ENCODE measurements at regions not wholly inside any gene's neighbourhood (a gene's known extent, or its start where the extent isn't known, plus 50 kb on each side); places are given as distances from the start of the nearest gene placed in this dataset.

- TF ChIP-seq PATZ1 (CRISPR knock-in tag; IDR thresholded peaks at IDR 0.05; ENCODE audit: borderline replicate concordance): no peak
- no peak for TF ChIP-seq TCF4 (CRISPR knock-in tag; IDR thresholded peaks at IDR 0.05; ENCODE audit: borderline replicate concordance)
- no peak for TF ChIP-seq TSHZ2 (CRISPR knock-in tag; IDR thresholded peaks at IDR 0.05)
- TF ChIP-seq ZFP30 (CRISPR knock-in tag; IDR thresholded peaks at IDR 0.05): no peak
- no peak for TF ChIP-seq ISL1 (CRISPR knock-in tag; IDR thresholded peaks at IDR 0.05)
- no peak for TF ChIP-seq ARNTL (CRISPR knock-in tag; IDR thresholded peaks at IDR 0.05; ENCODE audit: borderline replicate concordance, low read depth)
- TF ChIP-seq CREB5 (CRISPR knock-in tag; IDR thresholded peaks at IDR 0.05; ENCODE audit: low read depth): no peak
- no peak for TF ChIP-seq RARB (CRISPR knock-in tag; IDR thresholded peaks at IDR 0.05)
- no peak for TF ChIP-seq CSDC2 (CRISPR knock-in tag; IDR thresholded peaks at IDR 0.05)
- no peak for TF ChIP-seq SNAI2 (CRISPR knock-in tag; IDR thresholded peaks at IDR 0.05)
Measured at GRCh38 chr7:95682913-95683312, 86.6 kb upstream of the PDK4 start.
